ENCODE measurements at regions not wholly inside any gene's neighbourhood (a gene's known extent, or its start where the extent isn't known, plus 50 kb on each side); places are given as distances from the start of the nearest gene placed in this dataset.

DNA sequence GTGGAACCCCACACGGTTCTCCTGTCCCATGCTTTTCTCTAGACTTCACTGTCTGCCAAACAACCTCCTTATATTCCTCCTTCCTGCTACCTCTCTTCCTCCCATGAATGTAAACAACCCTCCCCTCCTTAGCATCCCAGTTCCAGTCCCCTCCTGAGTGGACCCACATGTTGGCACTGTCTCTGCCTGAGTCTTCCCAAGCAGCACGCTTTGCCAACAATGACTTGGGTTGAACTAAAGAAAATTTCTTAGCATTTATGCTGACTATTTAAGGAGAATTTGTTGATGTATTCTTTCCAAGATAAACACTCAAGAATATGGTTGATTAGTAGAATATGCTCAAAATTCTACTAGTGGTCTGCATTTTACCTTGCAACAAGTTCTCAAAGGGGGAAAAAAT, 338.0 kb downstream of the TNS1 start:
- H3K4me1 ChIP-seq (ENCODE audit: insufficient read depth, low read length, poor library complexity, severe bottlenecking), result no peaks in the 10 kb centered on the region
- H3K79me2 ChIP-seq (ENCODE audit: insufficient read depth, low read depth, low read length), result no peaks in the 10 kb centered on the region
- no peaks in the 10 kb centered on the region for H3K9me3 ChIP-seq (ENCODE audit: low read length)
- H3K9me2 ChIP-seq (ENCODE audit: insufficient read depth, low read length), result no peaks in the 10 kb centered on the region
- H2AFZ ChIP-seq (ENCODE audit: low read length), result no peak overlapping the region
- H3K36me3 ChIP-seq (ENCODE audit: insufficient read depth, low read length), result no peaks in the 10 kb centered on the region
- TF ChIP-seq EZH2phosphoT487 (IDR thresholded peaks at IDR 0.05; ENCODE audit: borderline replicate concordance, low read depth, low read length), result no peak
- TF ChIP-seq, protein P1, sequence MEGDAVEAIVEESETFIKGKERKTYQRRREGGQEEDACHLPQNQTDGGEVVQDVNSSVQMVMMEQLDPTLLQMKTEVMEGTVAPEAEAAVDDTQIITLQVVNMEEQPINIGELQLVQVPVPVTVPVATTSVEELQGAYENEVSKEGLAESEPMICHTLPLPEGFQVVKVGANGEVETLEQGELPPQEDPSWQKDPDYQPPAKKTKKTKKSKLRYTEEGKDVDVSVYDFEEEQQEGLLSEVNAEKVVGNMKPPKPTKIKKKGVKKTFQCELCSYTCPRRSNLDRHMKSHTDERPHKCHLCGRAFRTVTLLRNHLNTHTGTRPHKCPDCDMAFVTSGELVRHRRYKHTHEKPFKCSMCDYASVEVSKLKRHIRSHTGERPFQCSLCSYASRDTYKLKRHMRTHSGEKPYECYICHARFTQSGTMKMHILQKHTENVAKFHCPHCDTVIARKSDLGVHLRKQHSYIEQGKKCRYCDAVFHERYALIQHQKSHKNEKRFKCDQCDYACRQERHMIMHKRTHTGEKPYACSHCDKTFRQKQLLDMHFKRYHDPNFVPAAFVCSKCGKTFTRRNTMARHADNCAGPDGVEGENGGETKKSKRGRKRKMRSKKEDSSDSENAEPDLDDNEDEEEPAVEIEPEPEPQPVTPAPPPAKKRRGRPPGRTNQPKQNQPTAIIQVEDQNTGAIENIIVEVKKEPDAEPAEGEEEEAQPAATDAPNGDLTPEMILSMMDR (conservative IDR thresholded peaks at IDR 0.05; ENCODE audit: low read length), result no peak
- intact Hi-C loops (cut with micrococcal nuclease; ENCODE audit: unreplicated experiment), result no loop called here
- DNase-seq (ENCODE audit: low spot score), result no peak
- no peak overlapping the region for H3K4me2 ChIP-seq (ENCODE audit: low read length)
- no TSS peak for BruUV-seq (replicated peaks)
- no peak overlapping the region for H3K27ac ChIP-seq (ENCODE audit: low read depth, low read length, poor library complexity, severe bottlenecking)
- ChIA-PET POLR2A (no interaction called here), CTCF (ENCODE audit: unreplicated experiment) (no interaction called here)
- no peak overlapping the region for H3K4me3 ChIP-seq (ENCODE audit: low read depth, low read length, poor library complexity, severe bottlenecking)
- H4K20me1 ChIP-seq (ENCODE audit: insufficient read depth, low read length), result no peaks in the 10 kb centered on the region

DNA sequence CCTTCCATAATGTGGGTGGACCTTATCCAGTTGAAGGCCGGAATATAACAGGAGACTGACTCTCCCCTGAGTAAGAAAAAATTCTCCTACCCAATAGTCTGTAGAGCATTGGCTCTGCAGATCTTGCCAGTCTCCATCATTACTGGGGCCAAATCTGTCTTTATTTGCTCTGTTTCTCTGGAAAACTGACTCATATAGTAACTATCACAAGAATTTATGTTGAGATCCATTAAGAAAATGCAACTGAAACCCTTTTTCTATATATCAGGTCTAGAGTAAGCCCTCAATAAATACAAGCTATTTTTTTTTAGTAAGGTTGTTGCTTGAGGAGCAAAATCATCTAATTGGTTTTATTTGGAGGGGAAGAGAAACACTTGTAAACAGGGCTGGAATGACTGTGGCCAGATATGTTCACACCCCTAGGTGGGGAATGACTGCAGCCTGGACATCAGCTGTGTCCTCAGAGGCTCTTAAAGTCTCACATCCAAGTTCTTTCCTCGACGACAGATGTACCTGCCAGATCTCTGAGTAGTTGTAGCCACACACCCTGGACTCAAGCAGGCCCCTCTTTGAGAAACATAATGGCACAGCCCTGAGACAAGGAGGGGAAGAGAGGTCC, 339.7 kb downstream of the TNS1 start:
- Histone ChIP-seq H3K36me3 (ENCODE audit: insufficient read depth, low read length) (no peaks in the 10 kb centered on the region), H3K9me3 (ENCODE audit: low read length) (no peaks in the 10 kb centered on the region), H3K9me2 (ENCODE audit: insufficient read depth, low read length) (no peaks in the 10 kb centered on the region), H3K27ac (ENCODE audit: low read depth, low read length, poor library complexity, severe bottlenecking) (no peak overlapping the region), H3K4me1 (ENCODE audit: insufficient read depth, low read length, poor library complexity, severe bottlenecking) (no peaks in the 10 kb centered on the region), H3K79me2 (ENCODE audit: insufficient read depth, low read depth, low read length) (no peaks in the 10 kb centered on the region), H3K4me3 (ENCODE audit: low read depth, low read length, poor library complexity, severe bottlenecking) (no peak overlapping the region), H2AFZ (ENCODE audit: low read length) (no peak overlapping the region), H4K20me1 (ENCODE audit: insufficient read depth, low read length) (no peaks in the 10 kb centered on the region), H3K4me2 (ENCODE audit: low read length) (no peak overlapping the region)
- BruUV-seq (replicated peaks), result no TSS peak
- intact Hi-C loops (cut with micrococcal nuclease; ENCODE audit: unreplicated experiment), result no loop called here
- POLR2A ChIA-PET, result interaction anchor here (1.2 to 1.6 kb wide), 2 partner anchors 11 to 28 kb away, joined by 3 to 4 read pairs; no protein-coding TSS in a partner anchor
- CTCF ChIA-PET (ENCODE audit: unreplicated experiment), result no interaction called here
- no peak for DNase-seq (ENCODE audit: low spot score)
- no peak for TF ChIP-seq EZH2phosphoT487 (IDR thresholded peaks at IDR 0.05; ENCODE audit: borderline replicate concordance, low read depth, low read length)
- TF ChIP-seq, protein P1 (conservative IDR thresholded peaks at IDR 0.05; ENCODE audit: low read length), result no peak

DNA sequence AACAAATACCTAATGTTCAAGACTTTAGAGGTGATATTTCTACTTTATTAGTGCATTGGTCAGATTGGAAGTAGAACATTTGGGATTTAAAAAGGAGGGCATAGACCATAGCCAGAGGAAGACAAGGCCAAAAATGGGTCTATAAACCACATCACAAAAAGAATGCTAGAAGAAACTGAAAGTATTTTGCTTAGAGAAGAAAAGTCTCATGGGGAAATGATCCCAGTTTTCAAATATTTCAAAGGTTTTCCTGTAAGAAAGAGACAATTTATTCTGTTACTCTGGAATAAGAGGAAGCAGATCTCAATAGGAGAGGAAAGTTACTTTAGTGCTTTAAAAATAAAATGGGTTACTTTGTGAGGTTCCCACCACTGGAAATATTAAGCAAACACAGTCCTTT, 341.4 kb downstream of the TNS1 start:
- no peak overlapping the region for H3K4me3 ChIP-seq (ENCODE audit: low read depth, low read length, poor library complexity, severe bottlenecking)
- POLR2A ChIA-PET, result no interaction called here
- H3K9me2 ChIP-seq (ENCODE audit: insufficient read depth, low read length), result no peaks in the 10 kb centered on the region
- no peak overlapping the region for H3K27ac ChIP-seq (ENCODE audit: low read depth, low read length, poor library complexity, severe bottlenecking)
- H2AFZ ChIP-seq (ENCODE audit: low read length), result no peak overlapping the region
- no peaks in the 10 kb centered on the region for H4K20me1 ChIP-seq (ENCODE audit: insufficient read depth, low read length)
- no peaks in the 10 kb centered on the region for H3K9me3 ChIP-seq (ENCODE audit: low read length)
- H3K36me3 ChIP-seq (ENCODE audit: insufficient read depth, low read length), result no peaks in the 10 kb centered on the region
- BruUV-seq (replicated peaks), result no TSS peak
- no peaks in the 10 kb centered on the region for H3K79me2 ChIP-seq (ENCODE audit: insufficient read depth, low read depth, low read length)
- TF ChIP-seq, protein P1 (conservative IDR thresholded peaks at IDR 0.05; ENCODE audit: low read length), result no peak
- TF ChIP-seq EZH2phosphoT487 (IDR thresholded peaks at IDR 0.05; ENCODE audit: borderline replicate concordance, low read depth, low read length), result no peak
- no peak overlapping the region for H3K4me2 ChIP-seq (ENCODE audit: low read length)
- no peak for DNase-seq (ENCODE audit: low spot score)
- no peaks in the 10 kb centered on the region for H3K4me1 ChIP-seq (ENCODE audit: insufficient read depth, low read length, poor library complexity, severe bottlenecking)
- CTCF ChIA-PET (ENCODE audit: unreplicated experiment), result no interaction called here
- intact Hi-C loops (cut with micrococcal nuclease; ENCODE audit: unreplicated experiment), result no loop called here
